Spleen (tissue), 11 donors: ENCODE measurements at regions not wholly inside any gene's neighbourhood (a gene's known extent, or its start where the extent isn't known, plus 50 kb on each side); places are given as distances from the start of the nearest gene placed in this dataset.

Source experiments
- DNase-seq: peaks from one replicate; pipeline ENCODE4 v3.0.0-alpha.2; 2020
- H3K27ac ChIP-seq, 8 donors: fragments of 200-600 bp; sonication (generic) in 7 of 8; 1 replicate in 4 of 8; 2 replicates in 4 of 8; pipeline versions ENCODE4 v1.5.0 to v1.8.0; 2016 to 2021; ENCODE audit warnings: inconsistent platforms in 4 of 8, mild to moderate bottlenecking in 4 of 8, moderate library complexity in 1 of 8
- H3K27me3 ChIP-seq, 7 donors: fragments of 200-600 bp; sonication (generic) in 6 of 7; replicated peaks in 1 of 7; 1 replicate in 4 of 7; 2 replicates in 3 of 7; pipeline versions ENCODE4 v1.5.0 to v1.8.0; 2016 to 2021; ENCODE audit warnings: inconsistent platforms in 3 of 7, mild to moderate bottlenecking in 1 of 7
- H3K36me3 ChIP-seq, 6 donors: fragments of 200-600 bp; sonication (generic) in 5 of 6; 1 replicate in 4 of 6; 2 replicates in 2 of 6; pipeline versions ENCODE4 v1.5.0 to v1.8.0; 2016 to 2021; ENCODE audit warnings: inconsistent platforms in 2 of 6
- H3K4me1 ChIP-seq, 6 donors: fragments of 200-600 bp; sonication (generic) in 5 of 6; 1 replicate in 3 of 6; 2 replicates in 3 of 6; pipeline versions ENCODE4 v1.5.0 to v1.8.0; 2016 to 2021; ENCODE audit warnings: inconsistent platforms in 3 of 6
- H3K4me3 ChIP-seq, 8 donors: fragments of 200-600 bp; sonication (generic) in 7 of 8; 1 replicate in 4 of 8; 2 replicates in 4 of 8; pipeline versions ENCODE4 v1.5.0 to v1.8.0; 2016 to 2021; ENCODE audit warnings: inconsistent platforms in 4 of 8, mild to moderate bottlenecking in 4 of 8, moderate library complexity in 2 of 8
- H3K9me3 ChIP-seq, 8 donors: fragments of 200-600 bp; sonication (generic) in 7 of 8; 1 replicate in 4 of 8; 2 replicates in 4 of 8; pipeline versions ENCODE4 v1.5.0 to v1.8.0; 2016 to 2021; ENCODE audit warnings: inconsistent platforms in 4 of 8
- CTCF ChIP-seq, 11 experiments: fragments of 200-600 bp in 7 of 11; fragments of 450-650 bp in 4 of 11; sonication (generic) in 4 of 11; IDR thresholded peaks in 8 of 11; conservative IDR thresholded peaks in 3 of 11; 1 replicate in 7 of 11; 2 replicates in 4 of 11; pipeline versions ENCODE4 v1.4.0 to v1.8.0; 2016 to 2021; ENCODE audit warnings: antibody characterized with exemption in 11 of 11, inconsistent platforms in 4 of 11, mild to moderate bottlenecking in 1 of 11
- POLR2A ChIP-seq, 3 donors: fragments of 450-650 bp; IDR thresholded peaks; one replicate each; pipeline ENCODE4 v1.5.1; 2017; ENCODE audit warnings: antibody characterized with exemption in 3 of 3, mild to moderate bottlenecking in 1 of 3
- POLR2AphosphoS5 ChIP-seq, 3 donors: sonication (generic); formaldehyde crosslinking; IDR thresholded peaks; one replicate each; pipeline ENCODE4 v1.5.1; 2017; ENCODE audit warnings: antibody characterized with exemption in 3 of 3
- WGBS, 5 donors: extraction: QIAGEN DNeasy Blood & Tissue Kit in 3 of 5; methylation state at CpG; one replicate each; pipeline versions ENCODE4 v1.1.5 to v1.1.7; 2013 to 2018; 5-methylcytosine and 5-hydroxymethylcytosine counted together
- intact Hi-C: fragments of 100-400 bp; cut with DNase I; formaldehyde crosslinking; loops from one replicate; pipeline ENCODE4 v1.15.0; 2023; ENCODE audit warnings: low total_unique reads
- donor health status: healthy with polysubstance abuse.
- donor health status: DM: no; HTN: no; CAD: no; lungs with moderate emphysema.
- donor health status: DM: no; HTN: no; CAD: no.
- donor health status: Bipolar disorder and iron deficiency.
- donor health status: healthy.
- donor health status: DM: no; HTN: no; CAD: no.
- donor health status: DM: yes; HTN: yes; CAD: no.

GRCh38 chr11:116193321-116194131, 579.3 kb downstream of the BUD13 start:
- WGBS, 5 donors = 4 to 7% (median 6%) methylated on average over 28 to 34 of the region's 34 CpGs
- H3K9me3 ChIP-seq = no peaks in the 10 kb centered on the region
- H3K27me3 ChIP-seq = peaks cover 0 to 60% (median 5%) of the 10 kb centered on the region in 7 donors
- no peak for DNase-seq
- TF ChIP-seq CTCF (IDR thresholded peaks at IDR 0.05 in 8 of 11, conservative IDR thresholded peaks at IDR 0.05 in 3 of 11) (peak in 1 of 11 experiments; percentile 21), POLR2AphosphoS5 (IDR thresholded peaks at IDR 0.05) (no peak), POLR2A (IDR thresholded peaks at IDR 0.05) (no peak)
- peak overlapping the region in 7 of 8 donors; percentile 9 to 66 (median 53) for H3K27ac ChIP-seq
- intact Hi-C loops = no loop called here
- no peaks in the 10 kb centered on the region for H3K36me3 ChIP-seq
- H3K4me1 ChIP-seq = peaks cover 0 to 17% (median 0%) of the 10 kb centered on the region in 6 donors
- H3K4me3 ChIP-seq = peak overlapping the region; percentile 4 to 55 (median 23)

DNA sequence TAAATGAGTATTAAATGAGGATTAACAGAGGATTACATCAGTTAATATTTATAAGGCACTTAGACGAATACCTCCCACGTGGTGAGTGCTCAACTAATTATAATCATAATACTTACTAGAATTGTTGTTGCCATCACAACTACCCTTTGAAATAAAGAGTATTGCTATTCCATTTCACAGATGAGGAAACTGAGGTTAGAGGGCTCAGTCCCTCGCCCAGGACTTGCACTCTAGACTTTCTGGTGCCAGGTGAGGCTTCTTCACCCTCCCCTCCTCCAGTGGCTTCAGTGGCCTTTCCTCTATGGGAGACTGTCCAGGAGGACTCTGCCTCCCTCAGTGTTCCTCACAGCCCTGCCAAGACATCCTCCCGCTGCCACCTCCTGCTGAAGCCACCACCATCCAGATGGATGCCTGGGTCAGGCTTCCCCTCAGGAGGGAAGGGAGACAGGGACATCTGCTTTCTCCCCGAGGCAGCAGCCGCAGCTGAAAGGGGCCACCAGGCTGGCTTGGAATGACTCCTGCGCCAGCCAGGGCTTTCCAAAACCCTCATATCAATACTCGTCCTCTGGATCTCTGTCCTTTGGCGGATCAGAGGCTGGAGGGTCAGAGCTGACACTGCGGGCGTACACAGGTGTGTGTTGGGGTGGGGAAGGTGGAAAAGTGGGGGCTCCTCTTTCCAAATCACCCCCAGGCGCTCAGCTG, 580.1 kb downstream of the BUD13 start:
- H3K27me3 ChIP-seq = peaks cover 0 to 57% (median 5%) of the 10 kb centered on the region in 7 donors
- H3K9me3 ChIP-seq = no peaks in the 10 kb centered on the region
- no peaks in the 10 kb centered on the region for H3K36me3 ChIP-seq
- intact Hi-C loops = no loop called here
- peak; percentile 66 for DNase-seq
- peaks cover 0 to 17% (median 0%) of the 10 kb centered on the region in 6 donors for H3K4me1 ChIP-seq
- TF ChIP-seq CTCF (IDR thresholded peaks at IDR 0.05 in 8 of 11, conservative IDR thresholded peaks at IDR 0.05 in 3 of 11) = no peak
- TF ChIP-seq POLR2A (IDR thresholded peaks at IDR 0.05) = no peak
- TF ChIP-seq POLR2AphosphoS5 (IDR thresholded peaks at IDR 0.05) = no peak
- WGBS, 5 donors = 26 to 40% (median 31%) methylated on average over 11 to 12 of the region's 12 CpGs
- H3K4me3 ChIP-seq = peak overlapping the region in 2 of 8 donors; percentile 36 to 55
- H3K27ac ChIP-seq = peak overlapping the region in 2 of 8 donors; percentile 60 to 66

- peaks cover 0 to 53% (median 5%) of the 10 kb centered on the region in 7 donors for H3K27me3 ChIP-seq
- no peaks in the 10 kb centered on the region for H3K36me3 ChIP-seq
- WGBS, 5 donors = 70 to 92% (median 84%) methylated on average over 2 to 3 of the region's 3 CpGs
- peak; percentile 63 for DNase-seq
- H3K4me3 ChIP-seq = no peak overlapping the region
- no peak for TF ChIP-seq POLR2AphosphoS5 (IDR thresholded peaks at IDR 0.05)
- TF ChIP-seq CTCF (IDR thresholded peaks at IDR 0.05 in 8 of 11, conservative IDR thresholded peaks at IDR 0.05 in 3 of 11) = no peak
- no peak for TF ChIP-seq POLR2A (IDR thresholded peaks at IDR 0.05)
- H3K27ac ChIP-seq = no peak overlapping the region
- peaks cover 0 to 17% (median 0%) of the 10 kb centered on the region in 6 donors for H3K4me1 ChIP-seq
- H3K9me3 ChIP-seq = no peaks in the 10 kb centered on the region
- intact Hi-C loops = no loop called here
Observed at GRCh38 chr11:116190861-116191260, 581.9 kb downstream of the BUD13 start.
